HG03108 (cell line): ENCODE measurements at regions not wholly inside any gene's neighbourhood (a gene's known extent, or its start where the extent isn't known, plus 50 kb on each side); places are given as distances from the start of the nearest gene placed in this dataset.
"Not testable (repeated sequence)": the region's sequence is repeated elsewhere in the genome, so short reads cannot be mapped to it uniquely, and the experiment has no call there.

Experiments used
- ATAC-seq: cut with Tn5 transposase; IDR thresholded peaks from one replicate; pipeline ENCODE4 v1.9.1; 2021; ENCODE audit warnings: moderate library complexity; ENCODE audit not compliant: unreplicated experiment

DNA sequence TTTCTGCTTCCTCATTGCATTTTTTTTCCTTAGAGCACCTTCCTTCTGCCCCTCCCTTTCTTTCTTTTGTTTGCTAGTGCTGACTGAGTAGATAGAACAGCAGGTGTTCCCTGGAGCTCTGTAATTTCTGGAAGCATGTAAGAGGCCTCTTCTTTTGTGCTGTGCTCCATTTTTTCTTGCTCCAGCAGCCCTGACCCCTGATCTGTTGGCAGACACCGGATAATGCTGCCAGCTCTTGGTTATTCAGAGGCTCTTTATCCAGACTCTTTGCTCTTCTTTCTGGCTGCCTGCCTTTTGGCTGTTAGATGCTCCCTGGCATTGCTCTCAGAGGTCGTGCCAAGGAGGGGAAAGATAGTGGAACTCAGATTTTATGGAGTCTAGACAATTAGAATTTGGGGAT, 104.4 kb upstream of the RBMS3 start:
- ATAC-seq, result no peak

DNA sequence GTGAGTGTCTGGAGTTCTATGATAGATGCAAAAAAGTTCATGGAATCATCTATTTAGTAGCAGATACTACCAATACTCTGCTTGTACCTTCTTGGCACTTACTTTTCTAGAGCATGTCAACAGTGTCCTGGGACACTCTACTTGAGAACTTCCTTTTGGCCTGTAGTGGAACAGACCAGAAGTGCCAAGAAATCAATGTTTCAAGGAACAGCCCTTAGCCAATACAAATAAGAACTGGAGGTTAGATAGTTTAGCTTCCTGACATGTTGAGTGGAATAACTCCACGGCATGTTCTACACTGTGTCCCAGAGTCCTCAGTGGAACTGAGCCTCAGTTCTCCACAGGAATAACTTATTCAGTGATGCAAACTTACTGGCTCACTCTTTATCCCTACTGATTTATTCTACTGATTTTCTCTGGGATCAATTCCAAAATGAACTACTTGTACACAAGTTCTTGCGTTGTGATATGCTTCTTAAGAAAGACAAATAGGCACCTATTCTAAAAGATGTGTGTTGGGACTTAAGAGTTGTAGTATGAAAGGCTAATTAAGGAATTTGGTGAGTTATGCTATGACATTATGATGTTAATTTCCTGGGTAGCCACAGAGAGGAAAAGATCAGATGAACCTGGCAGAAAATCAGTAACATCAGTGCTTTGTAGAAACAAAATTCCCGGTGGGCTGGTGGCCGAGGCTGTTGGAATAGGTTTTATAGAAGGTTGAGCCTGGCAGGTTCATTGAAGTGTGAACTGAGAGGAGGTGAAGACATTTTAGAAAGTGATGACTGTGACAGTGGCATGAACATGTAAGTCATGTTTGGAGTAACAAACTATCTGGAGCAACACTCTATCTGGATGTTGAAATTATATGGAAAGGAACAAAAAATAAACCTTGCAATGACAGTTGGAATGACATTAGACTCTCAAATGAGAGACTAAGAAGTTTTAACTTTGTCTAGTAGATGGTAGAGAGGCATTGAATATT, 101.8 kb upstream of the RBMS3 start:
- no peak for ATAC-seq

DNA sequence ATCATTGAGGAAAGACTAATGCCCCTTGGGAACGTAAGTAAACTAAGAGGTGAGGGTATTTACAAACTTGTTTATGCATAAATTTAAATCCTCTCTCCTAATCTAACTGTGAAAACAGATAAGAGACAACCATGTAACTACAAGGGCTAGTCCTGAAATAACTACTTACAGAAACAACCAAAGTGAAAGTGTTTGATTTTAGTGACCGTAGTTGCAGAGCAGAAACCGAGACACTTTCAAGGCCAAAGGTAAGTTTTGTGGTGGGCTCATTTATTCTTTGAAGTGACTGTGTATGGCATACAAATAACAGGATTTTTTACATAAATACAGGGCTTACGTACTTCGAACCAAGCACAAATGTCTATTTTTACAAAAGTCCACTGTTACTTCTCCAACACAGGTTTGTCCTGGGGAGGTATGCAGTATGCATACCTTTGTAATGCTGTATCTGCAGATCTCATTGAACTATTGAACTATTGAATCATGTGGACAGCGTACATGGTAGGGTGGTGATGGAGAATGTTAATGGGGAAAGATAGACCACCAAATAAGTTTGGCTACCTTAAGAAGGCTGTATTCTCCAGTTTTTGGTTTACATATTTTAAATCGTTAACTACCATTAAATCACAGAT, 99.6 kb upstream of the RBMS3 start:
- ATAC-seq, result no peak

DNA sequence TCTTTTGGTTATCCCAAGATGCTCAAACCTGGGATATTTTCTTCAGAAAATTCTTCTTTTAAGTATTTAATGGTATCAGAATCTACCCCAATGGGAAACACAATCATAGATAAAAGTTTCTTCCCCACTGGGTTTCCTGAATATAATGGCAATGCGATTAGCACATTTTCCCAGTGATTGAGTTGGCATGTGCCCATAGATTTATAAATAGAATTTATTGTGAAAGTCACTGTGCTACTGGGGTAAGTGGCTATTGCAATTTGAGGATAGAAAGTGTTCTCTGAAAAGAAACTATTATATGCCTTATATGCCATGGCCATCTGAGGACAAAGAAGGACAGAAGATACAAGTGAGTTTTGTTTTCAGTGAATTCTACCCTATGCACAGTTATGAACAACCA, 99.0 kb upstream of the RBMS3 start:
- ATAC-seq, result no peak

DNA sequence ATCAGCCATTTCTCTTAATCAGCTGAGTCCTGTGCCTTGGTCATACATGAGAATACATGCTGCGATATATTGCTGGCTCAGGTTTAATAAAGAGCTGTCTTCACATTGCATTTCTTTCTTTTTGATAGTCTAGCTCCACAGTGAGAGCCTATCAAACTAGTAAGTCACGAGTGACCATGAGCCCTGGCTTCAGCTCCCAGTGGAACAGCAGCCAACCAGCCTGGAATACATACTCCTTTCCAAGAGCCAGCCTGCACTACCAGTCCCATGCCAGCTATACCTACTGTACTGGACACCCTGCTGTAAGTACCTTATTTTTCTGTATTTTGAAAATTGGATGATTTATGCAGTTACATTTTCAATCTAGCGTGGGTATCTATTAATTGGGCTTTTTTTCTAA, 98.0 kb upstream of the RBMS3 start:
- ATAC-seq, result not testable (repeated sequence)

DNA sequence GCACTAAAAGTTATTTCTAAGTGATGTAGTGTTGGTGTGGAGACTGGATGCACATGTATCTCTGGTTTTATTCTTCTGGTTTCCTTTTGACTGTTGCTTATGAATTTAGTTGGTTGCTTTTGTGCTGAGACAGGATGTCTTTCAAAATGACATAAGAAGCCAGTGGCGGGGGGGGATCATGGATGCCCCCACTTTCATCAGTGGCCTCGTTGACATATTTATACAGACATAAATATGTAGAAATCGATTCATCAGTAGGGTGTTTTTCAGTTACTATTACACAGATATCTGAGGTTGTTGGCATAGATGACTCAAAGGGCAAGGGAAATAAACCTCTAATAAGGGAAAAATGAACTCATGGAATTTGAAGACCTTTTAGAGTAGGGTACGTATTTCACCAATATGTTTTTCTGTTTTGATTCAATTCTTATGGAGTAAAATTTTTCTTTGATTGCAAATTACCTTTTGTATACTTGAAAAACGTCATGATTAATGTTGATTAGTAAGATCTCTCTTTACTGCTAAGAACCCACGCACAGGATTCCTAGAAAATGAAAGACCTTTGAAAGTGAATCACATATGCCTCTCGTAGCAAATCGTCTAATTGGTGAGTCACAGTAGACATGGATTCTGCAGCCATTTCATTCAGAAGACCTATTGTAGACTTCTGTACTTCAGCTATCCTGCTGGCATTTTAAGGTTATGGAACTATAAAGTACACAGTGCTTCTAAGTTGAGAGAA, 97.4 kb upstream of the RBMS3 start:
- no peak for ATAC-seq

DNA sequence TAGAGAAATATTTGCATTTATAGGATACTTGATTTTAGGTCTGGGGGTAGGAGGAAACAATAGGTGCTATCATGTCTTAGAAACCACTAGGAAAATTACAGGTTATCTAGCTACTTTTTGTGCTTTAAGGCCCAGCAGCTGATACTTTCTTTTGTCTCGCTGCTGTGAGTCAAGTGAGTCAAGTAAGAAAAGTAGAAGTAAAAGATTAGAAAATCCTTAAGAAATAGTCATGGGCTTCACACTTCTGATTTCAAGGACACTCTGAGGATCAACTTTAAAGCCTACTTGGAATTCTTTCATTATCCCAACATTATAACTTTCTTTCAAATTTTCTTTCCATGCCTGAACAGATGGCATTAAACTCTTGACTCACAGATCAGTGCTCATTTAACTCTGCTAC, 95.2 kb upstream of the RBMS3 start:
- no peak for ATAC-seq

DNA sequence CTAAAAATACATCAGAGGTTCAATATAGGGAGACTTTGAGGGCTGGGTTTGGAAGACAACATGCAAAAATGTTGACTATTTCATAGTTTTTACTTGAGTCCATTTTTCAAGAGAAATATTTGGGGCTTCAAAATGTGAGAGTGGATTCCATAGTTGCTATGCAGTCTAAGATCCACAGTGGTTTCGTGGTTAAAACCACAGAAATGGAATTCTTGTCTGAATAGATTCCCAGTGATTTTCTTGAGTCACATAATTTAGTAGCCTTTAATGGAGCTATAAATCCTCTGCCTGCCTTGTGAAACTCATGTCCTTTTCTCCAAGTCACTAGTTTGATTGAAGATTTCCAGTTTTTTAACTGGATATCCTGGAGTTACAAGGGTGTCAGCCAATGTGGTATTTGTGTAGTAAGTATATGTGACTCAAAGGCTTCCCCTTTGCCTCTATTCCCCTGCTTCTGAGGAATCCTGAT, 94.7 kb upstream of the RBMS3 start:
- no peak for ATAC-seq

DNA sequence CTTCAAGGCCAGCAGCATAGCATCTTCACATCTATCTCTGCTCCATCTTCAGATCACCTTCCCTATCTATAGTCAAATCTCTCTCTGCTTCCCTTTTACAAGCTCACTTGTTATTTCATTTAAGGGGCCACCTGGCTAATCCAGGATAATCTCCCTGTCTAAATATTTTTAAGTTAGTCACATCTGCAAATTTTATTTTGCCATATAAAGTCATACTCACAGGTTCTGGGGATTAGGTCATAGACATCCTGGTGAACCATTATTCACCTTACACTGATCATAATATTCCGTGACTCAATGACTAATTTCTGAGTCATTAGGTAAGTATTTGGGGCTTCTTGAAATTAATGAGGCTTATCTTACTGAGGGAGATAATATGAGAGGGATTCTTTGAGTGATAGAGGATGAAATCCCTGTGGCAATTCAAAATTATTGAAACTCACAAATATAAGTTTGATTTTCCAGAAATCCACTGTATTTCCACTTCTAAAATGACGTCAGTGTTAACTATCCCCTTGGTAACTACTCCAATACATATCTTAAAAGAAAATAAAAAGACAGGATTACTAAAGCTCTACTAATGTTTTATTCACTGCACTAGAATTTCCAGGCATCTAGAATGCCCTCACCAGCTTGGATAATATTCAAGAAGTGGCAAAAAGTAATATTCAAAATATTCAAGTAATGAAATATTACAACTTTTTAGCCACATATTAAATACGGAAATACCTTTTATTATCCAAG, 93.7 kb upstream of the RBMS3 start:
- no peak for ATAC-seq

DNA sequence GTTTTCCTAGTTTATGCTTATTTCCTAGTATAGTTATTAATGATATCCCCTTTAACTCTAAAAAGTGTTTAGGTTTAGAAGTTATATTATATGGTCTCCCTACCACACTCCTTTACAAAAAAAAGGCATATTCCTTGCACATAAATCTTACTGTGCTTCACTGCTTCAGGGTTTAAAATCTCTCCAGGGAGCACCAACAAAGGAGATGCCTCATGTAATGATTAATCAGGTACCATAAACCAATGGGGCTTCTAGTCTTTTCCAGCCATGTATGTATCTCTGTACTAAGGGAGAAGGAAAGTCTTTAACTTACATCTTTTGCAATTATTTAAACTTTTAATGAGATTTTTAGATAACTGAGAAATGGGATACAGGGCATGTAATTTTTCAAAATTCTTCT, 91.5 kb upstream of the RBMS3 start:
- ATAC-seq, result no peak

DNA sequence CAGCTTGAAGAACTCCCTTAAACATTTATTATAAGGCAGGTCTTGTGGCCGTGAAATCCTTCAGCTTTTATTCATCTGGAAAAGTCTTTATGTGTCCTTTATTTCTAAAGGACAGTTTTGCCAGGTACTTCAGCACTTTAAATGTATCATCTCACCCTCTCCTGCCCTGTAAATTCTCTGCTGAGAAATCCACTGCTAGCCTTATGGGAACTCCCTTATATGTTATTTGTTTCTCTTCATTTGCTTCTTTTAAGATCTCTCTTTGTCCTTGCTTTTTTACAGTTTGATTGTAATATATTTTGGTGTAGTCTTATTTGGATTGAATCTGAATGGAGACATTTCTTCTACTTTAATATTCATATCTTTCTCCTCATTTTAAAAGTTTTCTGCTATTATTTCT, 86.7 kb upstream of the RBMS3 start:
- no peak for ATAC-seq

DNA sequence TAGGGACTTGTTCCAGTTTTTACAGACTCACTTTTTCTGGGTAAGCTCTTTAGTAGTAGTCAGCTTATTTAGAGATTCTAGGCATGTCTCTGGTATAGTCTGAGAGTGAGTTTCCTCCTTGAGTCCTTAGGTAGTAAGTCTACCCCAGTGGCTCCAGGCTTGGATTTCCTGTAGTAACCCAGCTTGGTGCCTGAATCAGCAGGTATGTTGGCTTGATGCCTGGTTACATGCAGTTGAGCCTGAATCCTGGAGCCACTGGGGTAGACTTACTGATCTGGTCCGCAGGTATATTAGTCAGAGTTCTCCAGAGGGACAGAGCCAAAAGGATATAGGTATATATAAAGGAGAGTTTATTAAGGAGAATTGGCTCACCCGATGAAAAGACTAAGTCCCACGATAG, 85.8 kb upstream of the RBMS3 start:
- ATAC-seq, result no peak

DNA sequence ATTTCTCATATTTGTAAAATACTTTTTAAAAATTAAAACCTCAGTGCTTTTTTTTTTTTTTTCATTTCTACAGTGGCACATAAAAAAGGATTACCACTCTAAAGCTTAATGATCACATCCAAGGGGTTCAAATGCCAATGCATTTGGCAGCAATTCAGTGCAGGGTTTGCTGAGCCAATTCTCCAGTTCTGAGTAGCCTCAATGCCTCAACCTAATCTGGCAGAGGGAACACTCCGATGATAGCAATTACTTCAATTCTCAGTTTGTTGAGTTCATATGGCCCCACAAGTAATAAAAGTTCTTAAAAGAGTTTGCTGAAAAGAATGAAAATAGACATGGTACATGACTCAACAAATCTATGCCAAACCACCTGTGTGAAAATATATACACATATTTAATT, 79.3 kb upstream of the RBMS3 start:
- no peak for ATAC-seq

DNA sequence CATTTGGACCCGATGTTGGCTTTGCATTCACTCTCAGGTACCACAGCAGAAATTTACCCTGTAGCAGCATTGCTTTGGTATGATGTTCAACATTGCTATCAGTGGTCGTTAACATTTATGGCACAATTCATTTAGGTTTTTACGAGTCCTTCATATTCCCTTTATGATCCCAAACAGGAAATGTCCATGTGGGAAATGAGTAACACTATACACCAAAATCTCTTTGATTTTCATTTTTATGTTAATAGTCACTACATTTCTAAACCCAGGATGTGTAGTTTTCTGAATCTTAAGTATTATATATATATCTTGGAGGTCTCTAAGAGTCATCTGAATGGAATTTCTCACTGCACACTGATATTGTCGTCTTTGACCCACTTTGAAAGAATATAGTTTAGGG, 78.5 kb upstream of the RBMS3 start:
- no peak for ATAC-seq

DNA sequence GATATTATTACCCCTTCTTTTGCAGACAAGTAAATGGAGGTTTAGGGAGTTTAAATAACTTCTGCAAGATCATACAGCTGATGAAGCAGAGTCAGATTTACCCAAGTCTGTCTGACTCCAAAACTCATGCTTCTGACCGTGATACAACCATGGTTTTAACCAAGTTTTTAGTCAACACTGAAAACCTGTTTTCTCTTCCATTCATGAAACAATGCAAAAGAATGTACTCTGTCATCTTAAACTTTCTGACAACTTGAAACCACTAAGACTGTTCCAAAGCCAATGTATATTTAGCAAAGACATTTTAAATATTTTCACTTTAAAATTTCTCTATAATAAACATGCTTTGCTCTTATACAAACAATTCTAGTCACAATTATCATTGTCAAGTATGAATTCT, 77.0 kb upstream of the RBMS3 start:
- no peak for ATAC-seq

DNA sequence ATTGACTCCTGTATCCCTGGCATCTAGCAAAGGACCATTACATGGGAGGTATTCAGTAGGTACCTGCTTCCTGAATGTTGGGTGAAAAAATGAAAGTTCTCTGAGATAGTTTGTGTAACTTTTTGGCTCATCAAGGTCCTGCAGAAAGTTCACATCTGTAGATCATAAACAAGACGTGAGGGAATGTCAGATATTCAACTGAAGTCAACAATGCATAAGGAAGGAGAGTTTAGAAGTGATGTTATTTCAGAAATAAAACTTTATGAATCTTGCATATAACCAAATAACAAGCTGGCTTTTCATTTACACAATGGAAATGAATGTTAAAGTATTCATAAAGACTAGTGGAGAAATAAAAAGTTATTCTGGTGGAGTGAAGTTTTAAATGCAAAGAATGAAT, 73.4 kb upstream of the RBMS3 start:
- no peak for ATAC-seq

DNA sequence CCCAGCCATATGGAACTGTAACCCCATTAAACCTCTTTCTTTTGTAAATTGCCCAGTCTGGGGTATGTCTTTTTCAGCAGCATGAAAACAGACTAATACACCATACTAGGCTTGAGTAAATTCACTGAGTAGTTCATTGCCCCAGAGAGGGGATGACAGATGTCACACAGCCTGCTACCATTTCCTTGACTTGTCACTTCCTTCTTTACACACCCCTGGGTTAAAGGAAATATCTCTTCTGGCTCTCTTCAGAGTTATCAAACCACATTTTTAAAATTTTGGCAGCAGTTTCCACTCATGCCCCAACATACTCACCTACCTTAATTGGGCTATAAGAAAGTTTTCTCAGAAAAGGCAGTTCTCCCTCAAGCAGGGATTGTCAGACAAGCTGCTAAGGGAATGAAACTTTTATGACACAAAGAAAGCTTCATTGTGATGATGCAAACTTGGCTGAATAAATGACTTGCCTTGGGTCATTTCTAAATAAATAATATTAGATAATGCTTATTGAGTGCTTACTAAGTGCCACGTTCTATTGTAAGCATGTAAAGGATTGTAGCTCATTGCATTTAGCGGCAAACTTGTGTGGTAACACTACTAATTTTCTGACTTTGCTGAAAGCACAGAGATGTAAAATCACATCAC, 68.0 kb upstream of the RBMS3 start:
- ATAC-seq, result no peak

DNA sequence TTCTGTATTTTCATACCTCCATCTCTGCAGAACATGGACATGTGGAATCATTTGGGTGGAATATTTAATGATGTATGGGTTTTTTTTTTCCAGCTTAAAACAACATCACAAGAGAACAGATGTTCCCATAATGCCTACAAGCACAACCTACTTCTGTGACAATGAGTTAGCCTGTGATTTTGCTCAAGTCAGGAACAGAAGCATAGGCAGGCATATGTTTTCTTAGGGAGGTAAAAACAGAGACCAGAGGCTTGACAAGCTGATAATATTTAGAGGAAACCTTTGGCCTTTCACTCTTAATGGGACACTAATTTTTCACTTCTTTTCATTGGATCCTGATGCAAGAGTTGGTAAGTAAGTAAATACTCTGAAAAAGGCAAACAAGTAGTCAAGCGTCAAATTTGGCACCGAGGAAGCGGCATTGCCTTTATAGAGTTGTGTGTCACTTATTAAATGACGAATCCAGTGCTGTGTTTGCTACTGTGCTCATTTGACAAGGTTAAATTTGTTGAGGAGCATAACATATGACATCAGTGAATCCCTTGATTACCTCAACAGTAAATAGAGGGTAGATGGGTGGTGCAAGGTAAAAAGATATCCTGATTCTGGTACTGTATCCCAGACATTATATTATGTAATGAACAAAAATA, 66.7 kb upstream of the RBMS3 start:
- no peak for ATAC-seq

DNA sequence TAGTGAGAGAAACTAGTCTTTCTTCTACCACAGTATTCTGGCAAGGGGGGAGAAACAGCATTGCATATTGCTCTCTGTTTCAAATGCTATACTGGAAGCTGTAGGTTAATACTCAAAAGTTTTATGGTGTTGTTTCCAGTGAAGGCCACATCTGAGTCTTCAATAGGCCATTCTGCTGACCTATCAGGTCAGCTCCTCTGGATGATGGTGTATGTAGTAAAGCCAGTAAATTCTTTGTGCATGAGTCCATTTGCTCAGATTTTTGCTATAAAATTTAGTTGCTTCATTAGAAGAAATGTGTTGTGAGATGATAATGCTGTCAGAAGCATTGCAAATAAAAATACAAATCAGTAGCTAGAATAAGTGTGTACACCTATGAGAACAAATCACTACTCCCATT, 64.9 kb upstream of the RBMS3 start:
- ATAC-seq, result no peak

DNA sequence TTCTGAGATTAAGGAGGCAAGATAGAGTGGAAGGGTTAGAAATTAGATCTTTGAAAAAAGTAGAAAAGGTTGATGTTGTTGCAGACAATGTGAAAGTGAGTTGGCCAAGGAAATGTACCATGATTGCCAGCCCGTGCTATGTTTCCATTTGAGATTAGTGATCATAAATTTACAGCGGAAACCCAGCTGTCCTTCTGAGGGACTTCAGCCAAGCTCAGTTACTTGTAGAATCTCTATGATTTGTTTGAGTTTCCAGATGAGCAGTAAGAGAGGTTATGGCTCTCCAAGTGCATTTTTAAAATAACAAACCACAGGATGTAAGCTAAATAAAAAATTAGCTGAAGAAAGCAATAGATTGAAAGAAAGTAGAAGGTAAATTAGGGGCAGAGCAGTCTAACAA, 54.2 kb upstream of the RBMS3 start:
- ATAC-seq, result no peak
